Loucy (cell line): ENCODE measurements at regions not wholly inside any gene's neighbourhood (a gene's known extent, or its start where the extent isn't known, plus 50 kb on each side); places are given as distances from the start of the nearest gene placed in this dataset.

Source experiments
- EZH2phosphoT487 ChIP-seq: fragments of 200-600 bp; IDR thresholded peaks from 2 replicates; pipeline ENCODE4 v1.6.1; 2018; ENCODE audit warnings: antibody characterized with exemption, mild to moderate bottlenecking, moderate library complexity, borderline replicate concordance
- TF ChIP-seq, protein P1 (sequence below): fragments of 200-600 bp; sonication (generic); conservative IDR thresholded peaks from 2 replicates; pipeline ENCODE4 v1.5.1; 2014; ENCODE audit warnings: mild to moderate bottlenecking, antibody characterized with exemption, low read length

DNA sequence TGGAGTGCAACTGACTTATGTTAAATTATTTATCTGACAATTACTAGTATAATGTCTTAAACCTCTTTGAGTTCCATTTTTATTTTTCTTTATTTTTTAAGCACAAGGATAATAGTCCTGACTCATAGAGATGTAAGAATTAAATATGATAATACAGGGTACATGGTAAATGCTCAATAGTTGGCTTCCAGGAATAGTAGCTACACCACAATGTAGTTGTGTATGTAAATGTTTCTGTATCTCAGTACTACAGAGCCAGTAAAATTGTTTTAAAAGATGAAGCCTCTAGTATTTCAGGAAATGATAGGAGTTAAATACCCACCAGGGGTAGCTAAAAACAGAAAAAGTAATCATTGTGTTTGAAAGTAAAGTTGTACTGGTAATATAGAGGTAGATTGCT is 487.4 kb upstream of the IRAK1BP1 start:
- TF ChIP-seq, protein P1, sequence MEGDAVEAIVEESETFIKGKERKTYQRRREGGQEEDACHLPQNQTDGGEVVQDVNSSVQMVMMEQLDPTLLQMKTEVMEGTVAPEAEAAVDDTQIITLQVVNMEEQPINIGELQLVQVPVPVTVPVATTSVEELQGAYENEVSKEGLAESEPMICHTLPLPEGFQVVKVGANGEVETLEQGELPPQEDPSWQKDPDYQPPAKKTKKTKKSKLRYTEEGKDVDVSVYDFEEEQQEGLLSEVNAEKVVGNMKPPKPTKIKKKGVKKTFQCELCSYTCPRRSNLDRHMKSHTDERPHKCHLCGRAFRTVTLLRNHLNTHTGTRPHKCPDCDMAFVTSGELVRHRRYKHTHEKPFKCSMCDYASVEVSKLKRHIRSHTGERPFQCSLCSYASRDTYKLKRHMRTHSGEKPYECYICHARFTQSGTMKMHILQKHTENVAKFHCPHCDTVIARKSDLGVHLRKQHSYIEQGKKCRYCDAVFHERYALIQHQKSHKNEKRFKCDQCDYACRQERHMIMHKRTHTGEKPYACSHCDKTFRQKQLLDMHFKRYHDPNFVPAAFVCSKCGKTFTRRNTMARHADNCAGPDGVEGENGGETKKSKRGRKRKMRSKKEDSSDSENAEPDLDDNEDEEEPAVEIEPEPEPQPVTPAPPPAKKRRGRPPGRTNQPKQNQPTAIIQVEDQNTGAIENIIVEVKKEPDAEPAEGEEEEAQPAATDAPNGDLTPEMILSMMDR = no peak
- no peak for TF ChIP-seq EZH2phosphoT487
